H1 (cell line): ENCODE measurements at regions not wholly inside any gene's neighbourhood (a gene's known extent, or its start where the extent isn't known, plus 50 kb on each side); places are given as distances from the start of the nearest gene placed in this dataset.

Experiments
- CHD1 ChIP-seq: IDR thresholded peaks from 2 replicates; pipeline ENCODE4 v1.6.1; 2012; ENCODE audit warnings: low read depth, low read length, improper control_type of control experiment
- CTBP2 ChIP-seq: IDR thresholded peaks from 2 replicates; pipeline ENCODE4 v1.7.0; 2011; ENCODE audit warnings: borderline replicate concordance, mild to moderate bottlenecking, moderate library complexity, mixed read lengths, low read length; ENCODE audit not compliant: insufficient read depth, insufficient read length
- JUN ChIP-seq: IDR thresholded peaks from 2 replicates; pipeline ENCODE4 v1.6.1; 2011; ENCODE audit warnings: low read depth, mild to moderate bottlenecking, improper control_type of control experiment, low read length
- SIN3A ChIP-seq, 2 experiments: IDR thresholded peaks in 1 of 2; conservative IDR thresholded peaks in 1 of 2; 2 replicates each; pipeline ENCODE4 v1.6.1; 2011 to 2012; ENCODE audit warnings: low read length in 2 of 2, improper control_type of control experiment in 1 of 2, low read depth in 1 of 2, mild to moderate bottlenecking in 1 of 2

DNA sequence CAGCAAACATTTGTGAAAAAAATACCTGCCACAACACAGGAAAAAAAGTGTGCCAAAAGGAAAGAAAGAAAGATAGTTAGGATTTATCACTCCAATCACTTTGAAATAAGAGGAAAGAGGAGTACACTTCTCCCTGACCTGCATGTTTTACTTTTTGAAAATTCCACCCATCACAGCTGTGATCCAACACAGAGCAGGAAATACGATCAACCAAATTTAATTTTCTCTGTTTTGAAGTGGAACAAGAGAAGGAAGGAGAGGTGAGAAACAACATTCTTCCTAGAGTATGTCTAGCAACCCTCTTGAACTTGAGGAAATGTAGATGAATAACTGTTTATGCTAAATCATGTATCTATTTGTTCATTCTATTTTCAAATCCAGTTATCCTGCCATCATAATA lies 284.7 kb upstream of the SYT1 start (continued):
- TF ChIP-seq CTBP2 (no peak), CHD1 (no peak), JUN (no peak), SIN3A (conservative IDR thresholded peaks at IDR 0.05 in 1 of 2, IDR thresholded peaks at IDR 0.05 in 1 of 2; ENCODE audit: low read depth in 1 of 2, low read length in 2 of 2) (no peak)
